SKM-1 (cell line): ENCODE measurements at regions not wholly inside any gene's neighbourhood (a gene's known extent, or its start where the extent isn't known, plus 50 kb on each side); places are given as distances from the start of the nearest gene placed in this dataset.

Source experiments
- DNase-seq: peaks from one replicate; lab custom pipeline; 2025; ENCODE audit not compliant: unreplicated experiment; lab: John Stamatoyannopoulos, UW

- DNase-seq: no peak
Measured at GRCh38 chr14:99098199-99098598, 173.8 kb downstream of the BCL11B start.

DNA sequence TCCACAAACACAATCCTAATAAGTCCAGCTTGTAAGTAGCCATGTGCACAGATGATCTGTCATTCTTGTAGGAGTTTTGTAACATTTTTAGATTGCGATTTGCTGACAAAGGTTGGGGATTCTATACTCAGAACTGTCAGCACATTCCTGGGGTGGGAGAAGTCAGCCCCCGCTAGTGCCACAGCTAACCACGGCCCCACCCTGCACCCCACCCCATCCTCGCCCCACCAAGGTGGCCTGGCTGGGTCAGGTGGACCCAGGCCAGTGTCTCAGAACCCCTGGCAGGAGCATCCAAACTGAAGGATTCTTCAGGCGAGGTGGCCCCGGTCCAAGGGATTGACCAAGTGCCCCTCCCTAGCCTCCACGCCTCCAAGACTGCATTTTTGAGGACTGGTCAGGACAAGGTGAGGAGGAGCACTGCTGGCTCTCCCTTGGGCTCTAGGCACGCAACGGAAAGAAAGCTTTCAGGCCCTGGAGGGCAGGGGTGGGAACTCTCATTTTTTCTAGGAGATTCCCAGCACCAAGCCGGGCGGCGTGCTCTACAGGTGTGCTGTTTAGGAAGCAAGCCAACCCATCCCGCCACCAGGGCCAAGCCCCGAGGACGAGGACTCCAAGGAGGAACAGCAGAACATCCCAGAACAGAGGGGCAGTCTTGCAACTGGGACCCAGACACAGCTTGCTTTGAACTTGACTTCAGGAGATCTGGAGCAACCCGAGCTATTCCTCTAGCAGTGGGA lies 172.8 kb downstream of the BCL11B start:
- DNase-seq: no peak

GRCh38 chr14:99100497-99101270 lies 171.3 kb downstream of the BCL11B start:
- DNase-seq: no peak

- no peak for DNase-seq
Measured at GRCh38 chr14:99101855-99102461, 170.0 kb downstream of the BCL11B start.

DNA sequence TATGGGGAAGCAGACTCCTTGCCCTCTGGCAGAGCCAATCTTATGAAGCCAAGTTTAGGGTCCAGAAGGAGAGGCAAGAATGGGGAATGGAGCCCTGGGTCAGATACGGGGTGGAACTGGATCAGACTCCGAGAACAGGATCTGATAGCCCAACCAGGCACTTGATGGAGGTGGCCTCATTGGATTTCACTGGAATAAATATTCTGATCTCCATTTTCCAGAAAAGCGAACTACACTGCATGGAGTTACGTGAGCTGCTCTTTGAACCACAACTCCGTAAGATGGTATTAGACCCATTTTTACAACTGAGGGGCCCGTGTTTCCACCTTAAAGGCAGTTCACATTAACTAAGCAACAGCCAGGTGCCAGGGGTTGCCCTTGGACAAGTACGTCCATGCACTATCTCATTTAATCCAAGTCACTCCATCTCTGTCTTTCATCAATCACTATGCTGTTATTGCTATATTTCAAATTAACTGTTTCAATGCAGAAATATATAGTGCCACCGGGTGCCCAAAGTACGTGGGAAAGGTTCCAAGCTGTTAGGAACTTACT lies 155.2 kb downstream of the BCL11B start:
- no peak for DNase-seq

GRCh38 chr14:99117671-99118045 lies 154.3 kb downstream of the BCL11B start:
- no peak for DNase-seq

GRCh38 chr14:99118046-99118721 lies 153.8 kb downstream of the BCL11B start:
- no peak for DNase-seq

DNA sequence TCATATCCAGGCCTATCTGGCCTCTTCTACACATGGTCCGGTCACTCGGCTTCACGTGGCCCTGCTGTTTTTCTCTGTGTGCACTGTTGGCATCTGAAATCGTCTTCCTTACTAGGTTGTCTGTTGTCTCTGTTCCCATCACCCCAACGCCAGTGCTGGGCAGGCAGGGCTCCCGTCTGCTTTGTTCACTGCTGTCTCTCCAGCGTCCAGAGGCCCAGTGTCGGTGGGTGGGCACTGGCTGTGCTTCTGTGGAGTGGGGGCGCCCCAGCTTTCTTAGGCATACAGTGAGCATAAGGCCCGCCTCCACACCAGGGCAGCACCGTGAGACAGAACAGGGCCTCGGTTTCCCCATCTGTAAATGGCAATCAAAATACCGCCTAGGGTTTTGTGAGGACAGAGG lies 153.1 kb downstream of the BCL11B start:
- no peak for DNase-seq
